Skeletal muscle tissue (tissue), 3 donors: ENCODE measurements at regions not wholly inside any gene's neighbourhood (a gene's known extent, or its start where the extent isn't known, plus 50 kb on each side); places are given as distances from the start of the nearest gene placed in this dataset.

Experiments
- H3K27ac ChIP-seq: one replicate; pipeline ENCODE4 v1.7.0; 2013; ENCODE audit warnings: mild to moderate bottlenecking, low read depth, low read length, inconsistent platforms
- H3K27me3 ChIP-seq, 3 donors: one replicate each; pipeline ENCODE4 v1.7.0; 2013; ENCODE audit warnings: low read length in 3 of 3; ENCODE audit not compliant: control insufficient read depth in 3 of 3, insufficient read depth in 3 of 3
- H3K36me3 ChIP-seq, 3 donors: one replicate each; pipeline ENCODE4 v1.7.0; 2013; ENCODE audit warnings: low read length in 3 of 3; ENCODE audit not compliant: control insufficient read depth in 3 of 3, insufficient read depth in 3 of 3
- H3K4me1 ChIP-seq, 3 donors: one replicate each; pipeline ENCODE4 v1.7.0; 2013; ENCODE audit warnings: low read length in 3 of 3, mild to moderate bottlenecking in 3 of 3; ENCODE audit not compliant: control insufficient read depth in 3 of 3, insufficient read depth in 3 of 3
- H3K4me3 ChIP-seq, 3 donors: one replicate each; pipeline ENCODE4 v1.7.0; 2013; ENCODE audit warnings: low read length in 3 of 3
- H3K9ac ChIP-seq, 3 donors: one replicate each; pipeline ENCODE4 v1.7.0; 2013; ENCODE audit warnings: low read length in 3 of 3, mild to moderate bottlenecking in 3 of 3, moderate library complexity in 2 of 3, low read depth in 1 of 3
- H3K9me3 ChIP-seq, 3 donors: one replicate each; pipeline ENCODE4 v1.7.0; 2013; ENCODE audit warnings: low read length in 3 of 3; ENCODE audit not compliant: control insufficient read depth in 3 of 3
- donor health status: Osteomylitis.

DNA sequence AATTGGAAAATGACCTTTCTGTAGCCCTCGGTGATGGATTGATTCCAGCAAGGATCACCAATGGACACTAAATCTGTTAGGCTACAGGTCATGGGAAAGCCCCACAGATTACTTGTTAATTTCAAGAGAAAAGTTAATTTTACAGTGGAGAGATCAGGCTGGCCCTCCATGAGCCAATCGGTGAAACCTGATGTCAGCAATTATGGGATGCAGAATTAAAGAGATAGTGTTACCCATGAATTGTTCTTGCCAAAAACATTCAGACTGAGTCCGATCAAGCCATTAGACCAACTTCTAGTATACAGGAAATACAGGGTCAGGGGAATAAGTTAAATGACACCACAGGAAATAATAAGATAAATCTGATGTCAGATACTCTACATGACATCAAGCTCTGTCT lies 214.9 kb upstream of the SYNDIG1 start:
- Histone ChIP-seq H3K9me3 (no peaks in the 10 kb centered on the region), H3K4me1 (no peaks in the 10 kb centered on the region), H3K4me3 (no peak overlapping the region), H3K9ac (no peak overlapping the region), H3K36me3 (no peaks in the 10 kb centered on the region), H3K27me3 (no peaks in the 10 kb centered on the region), H3K27ac (no peak overlapping the region)

DNA sequence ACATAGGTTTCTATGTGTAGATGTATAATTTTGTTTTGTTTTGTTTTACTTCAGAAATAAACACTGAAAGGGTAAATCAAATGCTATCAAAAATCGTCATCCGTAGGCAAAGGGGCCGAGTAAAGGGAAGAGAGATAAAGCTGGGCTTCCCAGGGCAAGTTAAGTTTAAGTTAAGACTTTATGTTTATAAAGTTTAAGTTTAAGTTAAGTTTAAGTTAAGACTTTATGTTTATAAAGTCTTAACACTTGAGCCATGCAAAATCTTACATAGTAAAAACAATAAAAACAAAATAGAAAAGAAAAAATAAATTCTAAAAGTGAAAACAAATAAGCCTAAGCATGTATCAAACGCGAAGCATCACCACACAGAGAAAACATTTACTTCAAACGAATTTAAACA lies 216.1 kb upstream of the SYNDIG1 start:
- no peaks in the 10 kb centered on the region for H3K4me1 ChIP-seq
- H3K27me3 ChIP-seq: no peaks in the 10 kb centered on the region
- no peaks in the 10 kb centered on the region for H3K36me3 ChIP-seq
- no peaks in the 10 kb centered on the region for H3K9me3 ChIP-seq
- no peak overlapping the region for H3K4me3 ChIP-seq
- H3K27ac ChIP-seq: no peak overlapping the region
- H3K9ac ChIP-seq: no peak overlapping the region

DNA sequence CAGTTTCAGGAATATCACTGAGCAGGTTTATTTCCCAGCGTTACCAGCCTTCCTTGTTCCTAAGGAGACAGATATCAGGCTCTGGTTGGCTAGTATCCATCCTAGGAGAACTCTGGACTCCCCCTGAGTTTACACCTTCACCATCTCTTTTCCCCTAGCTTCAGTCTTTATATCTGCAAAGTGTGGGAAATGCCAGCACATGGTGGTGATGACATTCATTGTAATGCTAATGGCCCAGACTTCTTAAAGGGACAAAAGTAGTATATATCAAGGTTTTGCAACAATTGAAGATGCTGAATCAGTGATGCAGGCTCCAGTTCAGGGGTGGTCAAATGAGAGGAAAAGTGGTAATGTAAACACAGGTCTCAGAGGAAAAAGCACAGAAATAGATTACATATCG lies 224.3 kb upstream of the SYNDIG1 start:
- H3K9me3 ChIP-seq: no peaks in the 10 kb centered on the region
- H3K4me1 ChIP-seq: no peaks in the 10 kb centered on the region
- no peak overlapping the region for H3K27ac ChIP-seq
- no peak overlapping the region for H3K9ac ChIP-seq
- H3K27me3 ChIP-seq: peaks cover 0 to 4% (median 4%) of the 10 kb centered on the region in 3 donors
- no peak overlapping the region for H3K4me3 ChIP-seq
- H3K36me3 ChIP-seq: no peaks in the 10 kb centered on the region

DNA sequence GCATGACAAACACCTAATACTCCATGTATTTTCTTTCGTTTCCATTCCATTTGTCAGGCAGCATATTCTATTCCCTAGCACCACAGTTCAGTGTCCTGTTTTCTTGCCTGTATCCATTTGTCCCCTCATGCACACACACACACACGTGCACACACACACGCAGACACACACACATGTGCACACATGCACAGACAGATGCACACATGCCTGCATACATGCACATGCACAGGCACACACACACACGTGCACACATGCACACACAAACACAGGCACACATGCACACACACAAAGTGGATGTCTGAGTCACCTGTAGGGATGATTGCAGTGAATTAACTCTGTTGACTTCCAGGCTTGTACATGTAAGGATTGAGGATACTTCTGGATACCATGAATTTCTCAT lies 226.7 kb upstream of the SYNDIG1 start:
- peaks cover 0 to 11% (median 4%) of the 10 kb centered on the region in 3 donors for H3K27me3 ChIP-seq

DNA sequence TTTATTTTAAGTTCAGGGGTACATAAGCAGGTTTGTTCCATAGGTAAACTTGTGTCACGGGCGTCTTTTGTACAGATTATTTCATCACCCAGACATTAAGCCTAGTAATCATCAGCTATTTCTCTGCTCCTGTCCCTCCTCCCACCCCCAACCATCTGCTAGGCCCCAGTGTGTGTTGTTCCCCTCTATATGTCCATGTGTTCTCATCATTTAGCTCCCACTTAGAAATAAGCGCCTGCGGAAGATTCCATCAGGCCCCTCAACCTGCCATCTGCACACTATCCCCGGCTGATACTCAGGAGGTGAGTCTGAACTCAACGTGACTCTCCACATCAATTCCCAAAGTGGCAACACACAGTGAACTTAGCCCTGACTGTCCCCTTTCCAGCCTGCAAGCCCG lies 228.0 kb upstream of the SYNDIG1 start:
- Histone ChIP-seq H3K9me3 (no peaks in the 10 kb centered on the region), H3K4me1 (no peaks in the 10 kb centered on the region), H3K27ac (no peak overlapping the region), H3K9ac (no peak overlapping the region), H3K4me3 (no peak overlapping the region), H3K27me3 (peaks cover 0 to 11% (median 0%) of the 10 kb centered on the region in 3 donors), H3K36me3 (no peaks in the 10 kb centered on the region)

More for the DNA sequence above, 226.7 kb upstream of the SYNDIG1 start:
- Histone ChIP-seq H3K36me3 (no peaks in the 10 kb centered on the region), H3K4me3 (no peak overlapping the region), H3K4me1 (no peaks in the 10 kb centered on the region), H3K9me3 (no peaks in the 10 kb centered on the region), H3K9ac (no peak overlapping the region), H3K27ac (no peak overlapping the region)

DNA sequence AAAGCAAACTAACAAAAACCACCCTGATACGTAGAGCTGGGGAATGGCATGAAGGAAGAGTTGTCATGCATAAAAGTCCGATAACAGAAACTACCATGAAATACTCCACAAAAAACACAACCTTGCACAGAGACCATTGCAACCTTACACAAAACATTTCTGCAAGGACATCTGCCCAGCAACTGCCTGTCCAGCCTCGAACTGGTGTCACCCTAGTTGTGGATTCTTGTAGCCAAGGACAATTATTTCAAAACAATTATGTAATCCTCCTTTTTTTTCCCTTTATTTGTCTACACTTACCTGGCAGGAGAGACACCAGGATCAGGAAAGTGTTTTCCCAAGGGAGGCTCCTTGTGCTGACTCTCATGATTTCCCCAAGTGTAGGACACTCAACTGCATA lies 232.5 kb upstream of the SYNDIG1 start:
- Histone ChIP-seq H3K27ac (no peak overlapping the region), H3K9me3 (no peaks in the 10 kb centered on the region), H3K4me1 (no peaks in the 10 kb centered on the region), H3K4me3 (no peak overlapping the region), H3K36me3 (no peaks in the 10 kb centered on the region), H3K9ac (no peak overlapping the region), H3K27me3 (peaks cover 0 to 12% (median 0%) of the 10 kb centered on the region in 3 donors)

DNA sequence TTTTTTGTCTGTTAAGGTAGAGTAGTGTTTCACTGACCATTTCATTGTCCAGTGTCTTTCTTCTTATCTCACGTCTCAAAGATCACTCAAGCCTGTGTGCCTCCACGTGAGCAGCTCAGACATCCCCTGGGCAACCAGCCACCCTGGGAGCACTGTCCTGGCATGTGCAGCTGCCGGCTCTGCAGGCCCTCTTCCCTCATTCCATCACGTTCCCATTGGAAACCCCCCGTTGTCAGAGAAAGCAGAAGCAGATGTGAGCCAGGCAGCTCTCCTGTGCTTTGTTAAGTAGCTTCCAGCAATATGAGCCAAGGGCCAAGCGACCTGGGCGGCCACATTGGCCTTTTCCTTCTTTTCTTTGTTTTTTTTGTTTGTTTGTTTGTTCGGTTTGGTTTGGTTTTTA lies 233.2 kb upstream of the SYNDIG1 start:
- peaks cover 0 to 12% (median 0%) of the 10 kb centered on the region in 3 donors for H3K27me3 ChIP-seq
- H3K27ac ChIP-seq: no peak overlapping the region
- H3K4me1 ChIP-seq: no peaks in the 10 kb centered on the region
- no peaks in the 10 kb centered on the region for H3K9me3 ChIP-seq
- no peaks in the 10 kb centered on the region for H3K36me3 ChIP-seq
- no peak overlapping the region for H3K4me3 ChIP-seq
- H3K9ac ChIP-seq: no peak overlapping the region

DNA sequence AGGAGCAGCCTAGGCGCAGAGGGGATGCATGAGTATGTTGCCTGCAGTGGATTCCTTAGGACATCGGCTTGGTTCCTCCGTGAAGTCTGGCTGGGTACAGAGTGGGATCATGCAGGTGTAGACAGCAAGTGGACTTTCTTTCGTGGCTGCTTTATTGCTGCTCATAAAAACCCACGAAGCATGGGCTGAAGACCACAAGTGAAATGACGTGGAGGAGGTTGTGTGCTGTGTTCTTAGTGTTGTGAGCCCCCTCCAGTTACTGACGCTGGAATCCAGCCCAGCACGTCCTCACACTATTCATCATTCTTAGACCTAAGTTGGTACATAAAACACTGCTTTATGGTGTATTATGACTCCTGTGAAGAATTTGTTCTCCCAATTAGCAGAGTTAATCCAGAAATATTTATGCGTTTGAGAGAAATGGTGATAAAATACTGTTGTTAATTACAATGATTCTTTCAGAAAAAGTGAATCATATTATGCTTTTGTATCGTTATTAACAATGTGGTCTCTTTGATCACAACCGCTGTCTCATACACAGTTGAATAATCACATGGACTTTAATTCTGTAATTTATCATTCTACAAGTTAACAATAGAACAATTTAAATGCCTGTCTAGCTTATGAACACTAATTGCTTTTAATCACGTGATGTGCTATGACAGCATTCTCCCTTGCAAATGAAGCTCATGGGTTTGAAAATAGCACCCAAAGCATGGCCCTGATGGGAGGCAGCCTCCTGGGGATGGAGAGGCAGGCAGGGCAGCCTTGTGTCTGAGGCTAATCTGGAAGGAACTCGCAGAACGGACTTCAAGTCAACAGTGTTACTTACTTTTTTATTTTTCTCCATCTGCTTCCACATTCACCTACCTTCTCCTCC lies 233.9 kb upstream of the SYNDIG1 start:
- no peaks in the 10 kb centered on the region for H3K36me3 ChIP-seq
- H3K9me3 ChIP-seq: no peaks in the 10 kb centered on the region
- H3K27ac ChIP-seq: no peak overlapping the region
- H3K4me1 ChIP-seq: no peaks in the 10 kb centered on the region
- H3K4me3 ChIP-seq: no peak overlapping the region
- no peak overlapping the region for H3K9ac ChIP-seq
- peaks cover 0 to 12% (median 0%) of the 10 kb centered on the region in 3 donors for H3K27me3 ChIP-seq

DNA sequence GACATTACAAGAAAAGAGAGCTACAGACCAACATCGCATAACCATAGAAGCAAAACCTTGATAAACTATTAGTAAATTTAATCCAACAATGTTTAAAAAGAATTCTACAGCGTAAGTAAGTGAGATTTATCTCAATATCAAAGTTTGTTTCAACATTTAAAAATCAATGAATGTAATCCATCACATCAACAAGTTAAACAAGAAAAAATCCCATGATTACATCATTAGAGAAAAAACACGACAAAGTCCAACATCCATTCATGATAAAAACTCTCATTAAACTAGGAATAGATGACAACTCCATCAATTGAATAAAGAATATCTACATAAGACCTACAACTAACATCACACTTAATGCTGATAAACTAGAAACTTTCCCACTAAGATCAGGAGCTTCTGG lies 239.0 kb upstream of the GGTLC1 start:
- Histone ChIP-seq H3K9me3 (no peaks in the 10 kb centered on the region), H3K36me3 (no peaks in the 10 kb centered on the region), H3K27ac (no peak overlapping the region), H3K4me1 (no peaks in the 10 kb centered on the region), H3K4me3 (no peak overlapping the region), H3K9ac (no peak overlapping the region), H3K27me3 (no peaks in the 10 kb centered on the region)

DNA sequence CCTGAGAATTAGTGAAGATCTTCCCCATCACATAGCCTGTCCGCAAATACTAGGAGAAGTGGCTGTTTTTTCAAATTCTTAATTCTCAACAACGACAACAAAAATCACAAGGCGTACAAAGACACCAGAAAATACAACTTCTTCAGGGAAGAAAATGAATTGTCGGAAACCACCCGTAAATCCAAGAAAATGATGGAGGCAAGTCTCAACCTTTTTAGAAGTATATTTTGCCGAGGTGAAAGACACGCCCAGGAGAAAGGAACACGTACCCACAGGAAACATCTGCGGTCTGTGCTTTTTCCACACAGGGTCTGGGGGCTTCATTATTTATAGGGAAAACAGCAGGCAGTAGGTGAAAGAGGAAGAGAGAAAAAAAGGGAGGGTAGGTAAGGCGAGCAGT lies 223.9 kb upstream of the GGTLC1 start:
- no peaks in the 10 kb centered on the region for H3K36me3 ChIP-seq
- no peaks in the 10 kb centered on the region for H3K4me1 ChIP-seq
- peaks cover 0 to 5% (median 3%) of the 10 kb centered on the region in 3 donors for H3K27me3 ChIP-seq

More for the DNA sequence above, 223.9 kb upstream of the GGTLC1 start:
- peaks cover 0 to 2% (median 0%) of the 10 kb centered on the region in 3 donors for H3K9me3 ChIP-seq
- H3K27ac ChIP-seq: no peak overlapping the region
- no peak overlapping the region for H3K9ac ChIP-seq
- H3K4me3 ChIP-seq: no peak overlapping the region
